Endothelial cell of umbilical vein (primary cell): ENCODE measurements at regions not wholly inside any gene's neighbourhood (a gene's known extent, or its start where the extent isn't known, plus 50 kb on each side); places are given as distances from the start of the nearest gene placed in this dataset.

Experiments
- BruUV-seq: library from RNA; stranded (reverse); fragments of 400-500 nt; replicated peaks from 2 replicates; lab custom pipeline; 2021; lab: Mats Ljungman, UMichigan
- CTCF ChIA-PET: fragments of 300-600, 350-600 bp; sonication (Branson Sonifier 250); formaldehyde crosslinking; loops from one replicate; lab custom pipeline; 2021; ENCODE audit warnings: antibody characterized with exemption, inconsistent platforms; lab: Charles Lee
- POLR2A ChIA-PET: fragments of 300-600, 350-600 bp; sonication (Branson Sonifier 250); formaldehyde crosslinking; loops from one replicate; lab custom pipeline; 2021; ENCODE audit warnings: antibody characterized with exemption, inconsistent platforms; lab: Charles Lee
- DNase-seq: peaks from one replicate; pipeline ENCODE4 v3.0.0-alpha.2; 2011; ENCODE audit warnings: low read depth, low spot score
- FAIRE-seq: peaks from 2 replicates; lab custom pipeline; 2011; peaks lifted over from hg19 to GRCh38; lab: Jason Lieb, UNC
- H2AFZ ChIP-seq: 2 replicates; pipeline ENCODE4 v1.6.0; 2012; ENCODE audit warnings: low read depth, low read length, control low read depth, inconsistent platforms
- H3K27ac ChIP-seq: 2 replicates; pipeline ENCODE4 v1.5.1; 2011; ENCODE audit warnings: low read depth, mild to moderate bottlenecking, control low read depth, low read length, moderate library complexity; ENCODE audit not compliant: insufficient read depth
- H3K27me3 ChIP-seq, 2 experiments: 2 replicates each; pipeline versions ENCODE4 v1.6.0 to v1.6.1; 2011; ENCODE audit warnings: low read length in 2 of 2, mixed read lengths in 1 of 2; ENCODE audit not compliant: control insufficient read depth in 2 of 2, insufficient read depth in 2 of 2
- H3K36me3 ChIP-seq, 2 experiments: 2 replicates in 1 of 2; 3 replicates in 1 of 2; pipeline ENCODE4 v1.5.1; 2011; ENCODE audit warnings: low read length in 2 of 2, mild to moderate bottlenecking in 1 of 2, moderate library complexity in 1 of 2; ENCODE audit not compliant: control insufficient read depth in 2 of 2, insufficient read depth in 2 of 2; ENCODE audit errors: extremely low read depth in 1 of 2
- H3K4me1 ChIP-seq: 3 replicates; pipeline ENCODE4 v1.5.1; 2011; ENCODE audit warnings: mild to moderate bottlenecking, low read length; ENCODE audit not compliant: control insufficient read depth, insufficient read depth; ENCODE audit errors: extremely low read depth
- H3K4me2 ChIP-seq: 2 replicates; pipeline ENCODE4 v1.6.1; 2011; ENCODE audit warnings: low read length, control low read depth, mixed read lengths; ENCODE audit not compliant: insufficient read depth
- H3K4me3 ChIP-seq, 3 experiments: fragments of 200-600 bp in 1 of 3; sonication (generic), shearing (Covaris generic) in 1 of 3; replicated peaks in 1 of 3; 2 replicates each; pipeline ENCODE4 v1.5.1; 2011 to 2016; ENCODE audit warnings: control low read depth in 3 of 3, low read length in 3 of 3, mild to moderate bottlenecking in 2 of 3, inconsistent platforms in 1 of 3, low read depth in 1 of 3, moderate library complexity in 1 of 3; ENCODE audit not compliant: insufficient read depth in 1 of 3
- H3K79me2 ChIP-seq: 2 replicates; pipeline ENCODE4 v1.6.0; 2012; ENCODE audit warnings: low read length, inconsistent platforms; ENCODE audit not compliant: control insufficient read depth, insufficient read depth
- H3K9ac ChIP-seq: replicated peaks from 2 replicates; pipeline ENCODE3; 2011; ENCODE audit warnings: low read length, control low read depth; ENCODE audit not compliant: insufficient read depth; ENCODE audit errors: extremely low read depth
- H3K9me1 ChIP-seq: replicated peaks from 3 replicates; pipeline ENCODE4 v1.6.0; 2011; ENCODE audit warnings: mild to moderate bottlenecking, low read length; ENCODE audit not compliant: control insufficient read depth, insufficient read depth; ENCODE audit errors: extremely low read depth
- H3K9me3 ChIP-seq: replicated peaks from 2 replicates; pipeline ENCODE4 v1.5.1; 2012; ENCODE audit warnings: low read length, inconsistent platforms; ENCODE audit not compliant: control insufficient read depth, insufficient read depth
- H4K20me1 ChIP-seq: replicated peaks from 2 replicates; pipeline ENCODE3; 2011; ENCODE audit warnings: mild to moderate bottlenecking, low read length; ENCODE audit not compliant: control insufficient read depth, insufficient read depth; ENCODE audit errors: extremely low read depth
- EZH2 ChIP-seq: IDR thresholded peaks from 2 replicates; pipeline ENCODE4 v1.6.1; 2012; ENCODE audit warnings: borderline replicate concordance, low read depth, mild to moderate bottlenecking, moderate library complexity, low read length, inconsistent platforms; ENCODE audit not compliant: severe bottlenecking
- FOS ChIP-seq: IDR thresholded peaks from 2 replicates; pipeline ENCODE4 v1.6.1; 2011; ENCODE audit warnings: mild to moderate bottlenecking, low read length, moderate library complexity, borderline replicate concordance; ENCODE audit not compliant: insufficient read depth
- GATA2 ChIP-seq: IDR thresholded peaks from 2 replicates; pipeline ENCODE4 v1.7.0; 2011; ENCODE audit warnings: low read depth, mild to moderate bottlenecking, moderate library complexity, mixed read lengths, low read length; ENCODE audit not compliant: insufficient read length, insufficient read depth
- JUN ChIP-seq: IDR thresholded peaks from 2 replicates; pipeline ENCODE4 v1.6.1; 2011; ENCODE audit warnings: borderline replicate concordance, low read depth; ENCODE audit not compliant: insufficient read length, insufficient read depth
- MAX ChIP-seq: IDR thresholded peaks from 2 replicates; pipeline ENCODE4 v1.6.1; 2011; ENCODE audit not compliant: insufficient read depth, insufficient read length
- POLR2A ChIP-seq: IDR thresholded peaks from 2 replicates; pipeline ENCODE4 v1.6.1; 2012; ENCODE audit warnings: low read depth, mild to moderate bottlenecking, control low read depth, low read length
- POLR2AphosphoS5 ChIP-seq: IDR thresholded peaks from 2 replicates; pipeline ENCODE4 v1.6.1; 2012; ENCODE audit warnings: low read depth, mild to moderate bottlenecking, control low read depth, low read length, moderate library complexity; ENCODE audit not compliant: insufficient read depth
- dilution Hi-C: fragments of 300-500 bp; cut with MboI; formaldehyde crosslinking; loops from one replicate; pipeline ENCODE4 v1.15.0; 2019; ENCODE audit warnings: low sequenced_read_pairs; ENCODE audit not compliant: extremely low pct_ligation_motif_present
- intact Hi-C: fragments of 100-400 bp; cut with micrococcal nuclease; formaldehyde crosslinking; loops from one replicate; pipeline ENCODE4 v1.10.0; 2022

- DNase-seq (no peak), FAIRE-seq (no peak)
- Histone ChIP-seq H3K27ac (no peak overlapping the region), H3K27me3 (no peaks in the 10 kb centered on the region), H3K9ac (no peak overlapping the region), H4K20me1 (no peaks in the 10 kb centered on the region), H3K4me2 (no peak overlapping the region), H3K36me3 (no peaks in the 10 kb centered on the region), H2AFZ (no peak overlapping the region), H3K9me1 (no peaks in the 10 kb centered on the region), H3K4me3 (no peak overlapping the region), H3K4me1 (no peaks in the 10 kb centered on the region), H3K9me3 (no peaks in the 10 kb centered on the region), H3K79me2 (no peaks in the 10 kb centered on the region)
- BruUV-seq: no TSS peak
- CTCF ChIA-PET: no interaction called here
- intact Hi-C loops (no loop called here), dilution Hi-C loops (no loop called here)
- POLR2A ChIA-PET: no interaction called here
- TF ChIP-seq POLR2A (no peak), EZH2 (no peak)
Observed at GRCh38 chr5:35442885-35443639, 174.6 kb upstream of the SPEF2 start.

GRCh38 chr5:35440409-35440808 lies 177.3 kb upstream of the SPEF2 start:
- Histone ChIP-seq H3K36me3 (no peaks in the 10 kb centered on the region), H3K27ac (no peak overlapping the region), H3K9ac (no peak overlapping the region), H4K20me1 (no peaks in the 10 kb centered on the region), H3K4me1 (no peaks in the 10 kb centered on the region), H3K4me3 (no peak overlapping the region), H3K9me3 (no peaks in the 10 kb centered on the region), H3K9me1 (no peaks in the 10 kb centered on the region), H3K4me2 (no peak overlapping the region), H3K79me2 (no peaks in the 10 kb centered on the region), H3K27me3 (no peaks in the 10 kb centered on the region), H2AFZ (no peak overlapping the region)
- FAIRE-seq (no peak), DNase-seq (no peak)
- POLR2A ChIA-PET: no interaction called here
- TF ChIP-seq GATA2: no peak
- no peak for TF ChIP-seq JUN
- no peak for TF ChIP-seq POLR2AphosphoS5
- TF ChIP-seq MAX: no peak
- no peak for TF ChIP-seq FOS
- no peak for TF ChIP-seq EZH2
- TF ChIP-seq POLR2A: no peak
- dilution Hi-C loops: no loop called here
- intact Hi-C loops: no loop called here
- BruUV-seq: no TSS peak
- CTCF ChIA-PET: no interaction called here
